ENCODE measurements at regions not wholly inside any gene's neighbourhood (a gene's known extent, or its start where the extent isn't known, plus 50 kb on each side); places are given as distances from the start of the nearest gene placed in this dataset.
"Not testable (repeated sequence)": the region's sequence is repeated elsewhere in the genome, so short reads cannot be mapped to it uniquely, and the experiment has no call there.

DNA sequence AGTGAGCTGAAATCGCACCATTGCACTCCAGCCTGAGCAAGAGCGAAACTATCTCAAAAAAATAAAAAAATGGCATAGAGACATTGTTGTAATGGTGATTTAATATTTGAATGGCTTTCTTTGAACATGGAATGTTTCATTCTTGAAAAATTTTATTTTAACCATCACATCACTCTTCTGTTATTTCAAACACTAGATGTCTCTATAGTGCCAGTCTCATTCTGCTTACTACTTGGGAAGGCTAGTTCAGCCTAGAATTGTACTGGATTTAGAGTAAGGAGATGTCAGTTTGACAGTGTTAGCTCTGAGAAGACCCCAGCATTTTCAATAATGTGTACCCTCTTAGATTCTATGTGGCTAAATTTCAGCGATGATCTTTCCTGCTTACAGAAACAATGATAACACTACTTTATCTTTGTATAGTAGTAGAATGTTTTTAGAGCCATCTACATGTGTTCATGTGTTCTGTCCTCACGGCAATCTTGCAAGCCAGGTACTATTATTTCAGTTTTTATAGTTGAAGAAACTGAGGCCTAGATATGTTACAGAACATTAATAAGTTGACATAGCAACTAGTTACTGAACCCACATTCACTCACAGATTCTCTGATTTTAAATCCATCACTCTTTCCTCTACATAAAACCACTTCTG lies 142.9 kb upstream of the ZSWIM2 start:
- DNase-seq (ENCODE audit: low spot score), result peak; percentile 12

DNA sequence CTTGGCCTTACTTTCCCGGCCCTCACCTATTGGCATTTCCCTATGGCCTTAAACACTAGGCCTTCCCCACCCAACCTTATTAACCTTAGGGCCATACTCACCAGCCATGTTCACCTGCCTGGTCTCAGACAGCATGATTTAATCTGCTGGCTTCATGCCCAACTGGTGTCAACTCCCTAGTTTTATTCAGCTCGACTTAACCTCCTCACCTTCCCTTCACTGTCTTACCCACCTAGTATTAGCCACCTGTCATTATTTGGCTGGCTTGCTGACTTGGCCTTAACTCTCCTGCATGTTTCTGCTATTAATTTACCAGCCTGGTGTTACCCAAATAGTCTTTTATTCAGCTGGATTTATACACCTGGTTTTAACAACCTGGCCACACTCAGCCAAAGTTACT lies 136.0 kb upstream of the ZSWIM2 start:
- DNase-seq (ENCODE audit: low spot score), result no peak

DNA sequence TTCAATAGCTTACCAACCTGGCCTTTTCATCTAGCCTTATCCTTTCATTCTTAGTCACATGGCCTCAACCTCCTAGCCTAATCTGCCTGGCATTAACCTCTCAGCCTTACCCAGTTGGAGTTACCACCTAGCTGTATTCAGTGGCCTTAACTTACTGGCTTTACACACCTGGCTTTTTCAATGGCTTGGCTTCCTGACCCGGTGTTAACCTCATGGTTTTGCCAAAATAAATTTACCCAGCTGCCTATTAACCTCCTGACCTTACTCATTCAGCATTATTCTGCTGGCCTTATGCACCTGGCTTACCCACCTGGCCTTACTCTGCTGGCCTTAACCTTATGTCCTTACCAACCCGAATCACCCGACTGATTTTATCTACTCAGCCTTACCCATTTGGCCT lies 135.5 kb upstream of the ZSWIM2 start:
- no peak for DNase-seq (ENCODE audit: low spot score)

DNA sequence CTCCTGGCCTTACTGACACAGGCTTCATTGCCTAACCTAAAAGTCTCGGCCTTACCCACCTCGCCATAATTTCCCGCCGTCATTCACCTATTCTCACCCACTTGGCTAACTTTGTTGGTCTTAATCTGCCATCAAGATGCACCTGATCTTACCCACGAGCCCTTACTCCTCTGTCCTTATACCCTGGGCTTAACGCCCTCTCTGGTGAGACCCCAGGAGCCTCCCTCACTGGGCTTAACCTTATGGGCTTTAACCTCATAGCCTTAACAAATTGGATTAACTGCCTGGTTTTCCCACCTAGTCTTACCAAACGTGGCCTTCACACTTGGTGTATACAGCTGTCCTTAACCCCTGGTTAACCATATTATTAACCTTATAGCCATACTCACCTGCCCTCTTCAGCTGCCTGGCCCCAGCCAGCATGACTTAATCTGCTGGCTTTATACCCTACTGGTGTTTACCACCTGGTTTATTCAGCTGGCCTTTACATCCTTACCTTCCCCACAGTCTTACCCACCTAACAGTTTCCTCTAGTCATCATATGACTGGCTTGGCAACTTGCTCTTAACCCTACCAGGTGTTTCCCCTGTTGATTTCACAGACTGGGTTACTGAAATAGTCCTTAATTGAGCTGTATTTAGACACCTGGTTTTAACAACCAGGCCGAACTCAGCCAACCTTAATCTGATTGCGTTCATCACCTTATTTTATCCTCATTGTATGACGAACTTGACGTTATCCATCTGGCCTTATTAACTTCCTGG lies 132.0 kb upstream of the ZSWIM2 start:
- no peak for DNase-seq (ENCODE audit: low spot score)

DNA sequence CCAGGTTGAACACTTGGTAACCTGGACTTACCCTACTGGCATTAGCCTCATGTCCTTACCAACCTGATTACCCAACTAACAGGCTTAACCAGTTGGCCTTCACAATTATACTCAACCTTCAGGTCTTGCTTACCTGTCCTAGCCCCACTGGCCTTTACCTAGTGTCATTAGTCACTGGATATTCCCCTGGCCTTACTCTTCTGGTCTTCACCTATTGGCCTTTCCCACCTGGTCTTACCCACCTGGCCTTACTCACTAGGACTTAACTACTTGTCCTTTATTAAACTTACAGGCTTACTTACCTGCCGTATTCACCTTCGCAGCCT lies 131.1 kb upstream of the ZSWIM2 start:
- no peak for DNase-seq (ENCODE audit: low spot score)

DNA sequence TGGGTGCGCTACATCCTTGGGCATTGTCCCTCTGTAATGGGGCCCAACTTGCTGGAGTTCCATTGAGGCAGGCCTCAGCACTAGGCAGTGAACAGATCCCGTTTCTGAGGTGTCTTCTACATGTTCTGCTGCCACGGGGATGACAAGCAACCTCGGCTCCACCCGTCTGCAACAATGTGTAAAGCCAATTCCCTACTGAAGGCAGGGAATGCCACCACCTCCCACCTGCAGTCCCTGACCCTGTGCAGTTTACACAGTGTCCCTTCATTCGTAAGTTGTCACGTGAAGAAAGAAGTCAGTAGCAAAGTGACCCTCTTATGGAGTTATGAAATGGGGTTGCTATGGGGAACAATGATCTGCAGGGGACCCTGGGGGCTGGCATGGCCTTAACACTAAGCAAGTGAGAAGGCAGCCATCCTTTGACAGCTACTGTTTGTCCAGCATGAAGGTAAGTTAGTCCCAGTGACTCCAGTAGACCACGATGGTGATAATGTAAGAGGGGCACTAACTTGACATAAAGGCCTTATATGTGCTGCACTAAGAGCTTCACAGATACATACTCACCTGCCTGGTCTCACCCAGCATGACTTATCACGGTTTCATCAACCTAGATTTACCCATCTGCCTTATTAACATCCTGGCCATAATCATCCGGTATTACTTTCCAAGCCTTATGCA lies 130.6 kb upstream of the ZSWIM2 start:
- no peak for DNase-seq (ENCODE audit: low spot score)

DNA sequence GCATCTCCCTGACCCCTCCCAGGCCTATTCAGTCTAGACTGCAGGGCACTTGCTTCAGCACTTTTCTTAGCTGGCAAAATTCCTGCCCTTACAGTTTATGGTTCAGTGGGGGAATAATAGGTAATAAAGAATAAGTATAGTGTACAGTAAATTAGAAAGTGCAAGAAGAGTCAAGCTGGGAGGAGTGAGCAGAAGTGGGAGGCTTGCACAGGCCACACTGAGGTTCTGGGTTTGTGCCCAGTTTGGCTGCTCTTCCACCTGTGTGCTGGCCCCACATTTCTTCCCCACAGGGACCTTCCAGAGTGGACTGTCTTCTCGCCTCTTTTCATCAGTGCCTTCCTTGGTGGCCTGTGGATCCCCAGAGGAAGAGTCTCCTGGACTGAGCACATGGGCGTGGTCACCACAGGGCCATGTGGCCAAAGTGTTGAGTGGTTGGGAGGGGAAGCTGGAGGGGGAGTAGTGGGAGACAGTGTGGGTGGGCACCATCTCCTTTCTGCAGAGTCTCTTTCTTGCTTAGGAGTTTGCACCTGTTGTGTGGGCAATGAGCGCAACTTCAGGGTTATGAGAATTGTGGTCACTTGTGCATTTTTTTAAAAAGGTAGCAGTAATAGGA lies 128.6 kb upstream of the ZSWIM2 start:
- no peak for DNase-seq (ENCODE audit: low spot score)

DNA sequence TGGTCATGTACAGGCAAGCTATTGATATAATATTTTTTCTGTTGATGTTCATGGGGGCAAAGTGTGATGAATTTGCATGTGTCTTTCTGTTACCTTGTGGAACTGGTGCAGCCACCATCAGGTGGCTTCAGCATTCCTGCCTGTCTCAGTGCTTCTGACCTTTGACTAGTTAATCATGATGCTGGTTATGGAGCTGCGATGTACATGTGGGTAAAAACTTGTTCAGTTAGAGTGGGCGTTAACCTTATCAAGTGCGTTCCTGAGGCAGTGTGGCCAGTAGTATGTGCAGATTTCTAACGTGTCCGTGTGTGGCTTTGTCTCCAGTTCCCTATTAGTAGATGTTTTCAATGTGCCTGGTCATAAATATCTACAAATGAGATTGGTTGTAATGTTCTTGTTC lies 127.4 kb upstream of the ZSWIM2 start:
- no peak for DNase-seq (ENCODE audit: low spot score)

DNA sequence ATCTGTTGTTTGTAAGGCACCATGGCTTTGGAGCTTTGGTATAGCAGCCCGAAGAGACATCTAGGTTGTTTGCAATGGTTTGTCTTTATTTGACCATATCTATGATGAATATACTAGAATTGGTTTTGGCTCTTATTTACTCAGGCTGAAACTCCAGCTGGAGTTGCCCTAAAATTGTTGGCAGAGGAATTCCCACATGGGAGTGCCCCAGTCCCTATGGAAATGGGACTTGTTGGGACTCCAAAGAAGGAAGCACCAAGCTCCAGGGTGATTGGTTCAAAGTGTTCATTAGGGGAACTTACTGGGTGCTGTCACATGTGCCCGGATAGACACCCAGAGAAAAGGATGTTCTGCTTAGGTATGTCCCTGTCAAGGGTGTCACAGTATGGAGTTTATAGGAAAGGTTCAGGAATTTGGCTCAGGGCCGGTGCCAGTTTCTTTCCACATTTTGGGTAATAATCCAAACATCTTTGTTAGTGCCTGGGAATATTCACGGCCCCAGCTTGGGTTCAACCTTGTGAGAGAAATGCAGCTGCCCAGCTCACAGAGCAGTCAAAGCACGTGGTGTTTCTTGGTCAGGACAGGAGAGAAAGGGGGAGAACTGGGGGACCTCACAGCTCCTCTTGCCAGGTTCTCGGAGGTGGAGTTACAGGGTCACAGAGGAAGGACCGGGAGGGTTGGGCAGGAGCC lies 123.5 kb upstream of the ZSWIM2 start:
- DNase-seq (ENCODE audit: low spot score), result no peak

DNA sequence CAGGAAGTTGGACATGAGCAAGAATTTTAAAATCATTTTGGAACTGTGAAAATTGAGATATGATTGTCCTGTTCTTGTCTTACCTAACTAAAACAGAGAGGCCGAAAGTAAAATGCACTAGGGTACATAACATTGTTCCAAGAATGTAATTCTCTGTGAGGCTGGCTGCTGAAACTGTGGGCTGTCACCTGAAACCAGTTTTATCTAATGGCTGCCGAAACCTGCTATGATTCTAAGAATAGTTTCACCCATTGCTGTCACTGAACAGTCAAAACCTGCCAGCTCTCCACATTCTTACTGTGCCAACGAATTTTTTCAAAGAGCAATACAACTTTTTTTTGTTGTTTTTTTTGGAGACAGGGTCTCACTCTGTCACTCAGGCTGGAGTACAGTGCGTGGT lies 119.3 kb upstream of the ZSWIM2 start:
- DNase-seq (ENCODE audit: low spot score), result no peak

DNA sequence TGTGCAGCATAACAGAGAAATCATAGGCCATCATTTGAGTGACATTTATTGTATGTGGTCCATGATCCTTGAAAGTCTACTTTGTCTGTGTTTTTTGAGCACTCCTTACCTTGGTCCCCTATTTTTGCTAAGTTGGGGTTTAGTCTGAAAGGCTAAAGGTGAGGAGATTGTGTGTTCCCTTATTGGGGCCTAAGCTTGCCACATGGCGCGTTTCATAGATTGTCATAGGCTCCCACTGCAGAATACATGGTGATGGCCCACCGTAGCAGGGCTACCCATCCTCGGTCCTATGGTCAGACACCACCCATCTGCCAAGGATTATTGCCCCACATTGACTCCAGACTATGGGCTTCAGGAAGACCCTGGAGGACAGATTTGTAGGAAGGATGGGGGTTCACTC lies 117.0 kb upstream of the ZSWIM2 start:
- DNase-seq (ENCODE audit: low spot score), result no peak

DNA sequence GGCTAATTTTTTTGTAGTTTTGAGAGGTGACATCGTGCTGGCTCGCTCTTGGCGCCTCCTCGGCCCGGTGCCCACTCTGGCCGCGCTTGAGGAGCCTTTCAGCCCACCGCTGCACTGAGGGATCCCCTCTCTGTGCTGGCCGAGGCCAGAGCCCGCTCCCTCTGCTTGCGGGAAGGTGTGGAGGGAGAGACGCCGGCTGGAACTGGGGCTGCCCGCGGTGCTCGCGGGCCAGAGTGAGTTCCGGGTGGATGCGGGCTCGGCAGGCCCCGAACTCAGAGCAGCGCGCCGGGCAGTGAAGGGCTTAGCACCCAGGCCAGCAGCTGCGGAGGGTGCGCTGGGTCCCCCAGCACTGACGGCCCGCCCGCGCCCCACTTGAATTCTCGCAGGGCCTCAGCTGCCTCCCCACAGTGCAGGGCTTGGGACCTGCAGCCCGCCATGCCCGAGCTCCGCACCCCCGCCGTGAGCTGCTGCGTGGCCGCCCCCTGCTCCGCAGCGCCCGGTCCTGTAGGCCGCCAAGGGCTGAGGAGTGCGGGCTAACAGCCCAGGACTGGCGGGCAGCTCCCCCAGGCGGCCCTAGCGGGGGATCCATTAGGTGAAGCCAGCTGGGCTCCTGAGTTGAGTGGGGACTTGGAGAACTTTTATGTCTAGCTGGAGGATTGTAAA lies 113.2 kb upstream of the ZSWIM2 start:
- DNase-seq (ENCODE audit: low spot score), result no peak

DNA sequence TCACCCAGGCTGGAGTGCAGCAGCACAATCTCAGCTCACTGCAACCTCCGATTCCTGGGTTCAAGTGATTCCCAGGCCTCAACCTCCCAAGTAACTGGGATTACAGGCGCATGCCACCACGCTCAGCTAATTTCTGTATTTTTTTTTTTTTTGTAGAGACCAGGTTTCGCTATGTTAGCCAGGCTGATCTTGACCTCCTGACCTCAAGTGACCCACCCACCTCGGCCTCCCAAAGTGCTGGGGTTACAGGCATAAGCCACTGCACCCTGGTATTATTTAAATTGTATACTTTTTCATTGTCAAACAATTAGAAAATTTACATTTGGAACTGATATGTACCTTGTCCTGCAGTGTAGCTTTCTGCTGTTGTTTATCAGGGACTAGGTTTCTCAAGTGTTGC lies 111.3 kb upstream of the ZSWIM2 start:
- DNase-seq (ENCODE audit: low spot score), result not testable (repeated sequence)

DNA sequence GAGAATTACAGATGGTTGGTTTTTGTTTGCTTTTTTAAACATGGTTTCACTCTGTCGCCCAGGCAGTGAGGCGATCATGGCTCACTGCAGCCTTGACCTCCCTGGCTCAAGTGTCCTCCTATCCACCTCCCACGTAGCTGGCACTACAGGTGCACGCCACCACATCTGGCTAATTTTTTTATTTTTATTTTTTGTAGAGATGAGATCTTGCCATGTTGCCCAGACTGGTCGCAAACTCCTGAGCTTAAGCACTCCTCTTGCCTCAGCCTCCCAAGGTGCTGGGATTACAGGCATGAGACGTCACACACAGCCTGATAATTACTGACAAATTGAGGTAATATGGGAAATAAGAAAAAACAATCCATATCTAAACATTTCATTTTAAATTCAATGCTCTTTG lies 110.5 kb upstream of the ZSWIM2 start:
- no peak for DNase-seq (ENCODE audit: low spot score)

DNA sequence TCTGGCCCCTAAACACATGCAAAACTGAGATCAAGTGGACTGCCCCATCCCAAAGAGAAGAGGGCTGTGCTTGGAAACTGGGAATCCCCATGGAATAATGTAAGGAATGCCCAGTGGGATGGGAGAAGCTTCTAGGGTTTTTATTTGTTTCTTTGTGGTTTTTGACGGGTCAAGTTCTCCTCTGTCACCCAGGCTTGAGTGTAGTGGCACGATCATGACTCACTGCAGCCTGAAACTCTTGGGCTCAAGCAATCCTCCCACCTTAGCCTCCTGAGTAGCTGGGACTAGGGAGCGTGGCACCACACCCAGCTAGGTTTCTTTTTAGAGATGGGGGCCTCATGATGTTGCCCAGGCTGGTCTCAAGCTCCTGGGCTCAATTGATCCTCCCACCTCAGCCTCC lies 101.7 kb upstream of the ZSWIM2 start:
- DNase-seq (ENCODE audit: low spot score), result no peak

DNA sequence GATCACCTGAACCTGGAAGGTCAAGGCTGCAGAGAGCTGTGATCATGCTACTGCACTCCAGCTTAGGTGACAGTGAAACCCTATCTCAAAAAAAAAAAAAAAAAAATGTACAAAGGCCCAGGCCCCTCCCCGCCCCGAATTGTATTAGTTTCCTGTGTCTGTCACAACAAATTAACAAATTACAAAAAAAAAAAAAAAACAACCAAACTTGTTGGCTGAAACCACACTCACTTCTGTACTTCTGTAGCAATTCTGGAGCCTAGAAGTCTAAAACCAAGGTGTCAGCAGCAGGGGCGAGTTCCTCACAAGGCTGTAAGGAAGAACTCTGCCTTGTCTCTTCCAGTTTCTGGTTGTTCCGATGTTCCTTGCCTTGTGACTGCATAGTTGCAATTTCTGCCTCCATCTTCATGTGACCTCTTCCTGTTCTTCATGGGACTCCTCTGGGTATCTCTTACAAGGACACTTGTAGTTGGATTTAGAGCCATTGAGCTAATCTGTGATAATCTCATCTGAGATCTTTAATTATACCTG lies 100.8 kb upstream of the ZSWIM2 start:
- DNase-seq (ENCODE audit: low spot score), result peak; percentile 56

DNA sequence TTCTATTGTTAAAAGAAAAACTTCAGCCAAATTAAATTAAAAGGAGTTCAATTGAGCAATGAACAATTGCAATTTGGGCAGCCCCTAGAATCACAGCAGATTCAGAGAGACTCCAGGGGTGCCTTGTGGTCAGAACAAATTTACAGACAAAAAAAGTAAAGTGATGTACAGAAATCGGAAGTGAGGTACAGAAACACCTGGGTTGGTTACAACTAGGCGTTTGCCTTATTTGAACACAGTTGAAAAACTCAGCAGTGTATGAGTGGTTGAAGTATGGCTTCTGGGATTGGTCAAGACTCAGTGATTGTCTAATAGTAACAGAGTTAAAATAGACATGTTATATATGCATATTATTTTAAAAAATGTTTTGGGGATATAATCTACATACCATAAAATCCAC lies 98.5 kb upstream of the ZSWIM2 start:
- DNase-seq (ENCODE audit: low spot score), result no peak

DNA sequence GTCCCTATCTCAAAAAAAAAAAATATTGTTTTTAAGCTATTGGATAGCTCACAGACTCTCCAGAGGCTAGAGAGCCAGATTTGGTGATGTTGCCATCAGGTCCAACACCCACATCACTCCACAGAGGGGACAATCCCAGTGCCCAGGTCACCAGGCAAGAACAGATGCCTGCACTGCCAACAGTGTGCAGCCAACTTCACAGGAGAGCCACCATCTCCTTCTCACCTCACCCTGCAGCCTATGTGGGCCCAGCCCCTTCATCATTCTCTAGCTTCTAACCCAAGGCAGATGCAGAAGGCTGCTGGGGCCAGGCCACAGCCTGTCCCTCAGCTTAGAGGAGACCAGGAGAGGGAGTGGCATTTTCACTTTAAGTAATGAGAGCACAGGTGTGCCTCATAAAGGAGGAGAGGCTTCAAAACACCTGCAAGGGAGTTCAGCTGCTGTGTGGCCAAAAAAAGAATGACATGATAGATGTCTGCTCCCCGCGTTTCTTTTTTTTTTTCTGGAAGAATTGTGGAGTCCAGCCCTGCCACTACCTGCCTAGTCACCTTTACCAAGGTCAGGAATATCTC lies 98.0 kb upstream of the ZSWIM2 start:
- no peak for DNase-seq (ENCODE audit: low spot score)

DNA sequence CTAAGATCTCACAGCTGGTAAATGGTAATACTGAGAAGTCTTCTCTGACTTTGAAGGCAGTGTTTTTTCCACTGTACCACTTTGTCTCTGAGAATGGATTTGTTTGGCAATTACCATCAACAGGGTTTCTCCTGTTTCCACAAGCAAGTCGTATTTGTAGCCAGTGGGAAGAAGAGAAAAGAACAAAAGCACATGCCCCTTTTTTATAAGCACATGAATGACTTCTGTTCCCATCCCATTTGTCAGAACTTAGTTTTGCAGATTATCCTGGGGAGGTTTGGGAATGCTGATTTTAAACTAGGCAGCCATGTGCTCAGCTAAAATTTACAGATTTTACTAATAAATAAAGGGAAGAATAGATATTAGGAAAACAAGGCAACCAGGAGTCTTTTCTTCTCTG lies 92.9 kb upstream of the ZSWIM2 start:
- DNase-seq (ENCODE audit: low spot score), result no peak

DNA sequence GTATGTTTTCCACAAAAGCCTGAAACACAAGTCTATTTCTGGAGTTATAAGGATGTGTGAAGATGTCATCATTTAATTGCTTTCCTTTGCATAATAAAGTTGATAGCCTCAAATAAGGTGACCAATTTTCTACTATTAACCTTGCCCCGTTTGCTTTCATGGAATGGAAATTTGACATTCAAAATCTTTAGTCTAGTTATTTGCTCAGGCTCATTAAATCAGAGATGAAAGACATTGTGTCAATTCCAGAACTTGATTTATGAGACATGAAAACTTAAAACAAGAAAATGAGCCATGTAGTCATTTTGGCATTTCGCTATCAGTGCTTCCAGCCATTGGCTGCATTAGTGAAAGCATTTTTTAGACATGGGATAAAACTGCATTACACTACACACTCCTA lies 91.5 kb upstream of the ZSWIM2 start:
- no peak for DNase-seq (ENCODE audit: low spot score)

DNA sequence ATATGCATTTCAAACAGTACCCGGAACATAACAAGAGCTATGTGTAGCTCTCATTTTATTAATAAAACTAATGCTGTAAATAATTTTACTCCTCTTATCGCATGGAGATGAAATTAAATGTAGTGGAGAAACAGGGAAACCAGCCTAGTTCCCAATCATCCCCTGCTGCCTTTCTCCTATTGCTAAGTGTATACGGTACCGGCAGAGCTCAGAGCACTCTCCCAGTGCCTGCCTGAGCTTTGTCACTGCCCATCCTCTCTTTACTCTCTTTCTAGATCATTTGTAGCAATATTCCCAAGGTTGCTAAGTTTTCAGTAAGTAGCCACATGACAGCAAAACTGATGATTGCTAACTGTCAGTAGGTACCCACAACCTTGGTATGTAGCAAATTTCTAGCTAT lies 85.5 kb upstream of the ZSWIM2 start:
- no peak for DNase-seq (ENCODE audit: low spot score)

DNA sequence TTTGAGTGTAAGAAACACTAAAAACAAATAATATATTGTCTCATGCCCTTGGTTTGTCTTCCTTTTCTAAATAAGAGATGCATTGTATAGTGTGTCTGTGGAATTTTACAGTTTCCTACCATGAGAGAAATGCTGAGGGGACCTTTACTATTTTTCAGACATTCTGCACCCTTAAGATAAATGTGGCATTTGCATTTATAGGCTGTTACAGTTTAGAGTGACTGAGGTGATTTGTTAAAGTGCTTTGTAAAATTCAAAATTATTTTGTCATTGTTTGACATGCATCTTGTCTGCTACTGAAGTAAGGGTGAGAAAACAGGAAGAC lies 78.9 kb upstream of the ZSWIM2 start:
- no peak for DNase-seq (ENCODE audit: low spot score)
